ENCODE measurements at regions not wholly inside any gene's neighbourhood (a gene's known extent, or its start where the extent isn't known, plus 50 kb on each side); places are given as distances from the start of the nearest gene placed in this dataset.

GRCh38 chr13:90934741-90935140, 412.7 kb upstream of the MIR17HG start:
- 0 out of 3 replicates have a peak, but pooled peaks cover 4% of the 10 kb centered on the region for H3K9me3 Mint-ChIP-seq
- no peak overlapping the region for H3K4me3 Mint-ChIP-seq
- Histone ChIP-seq H3K36me3 (ENCODE audit: insufficient read depth) (no peaks in the 10 kb centered on the region), H3K9me2 (ENCODE audit: insufficient read depth) (no peaks in the 10 kb centered on the region), H3K79me2 (replicated peaks; ENCODE audit: insufficient read depth) (no peaks in the 10 kb centered on the region), H2AFZ (no peak overlapping the region), H3K4me2 (no peak overlapping the region), H3K4me1 (ENCODE audit: insufficient read depth) (no peaks in the 10 kb centered on the region), H3K4me3 (no peak overlapping the region), H4K20me1 (replicated peaks; ENCODE audit: insufficient read depth) (no peaks in the 10 kb centered on the region), H3F3A (replicated peaks; ENCODE audit: low read depth) (no peaks in the 10 kb centered on the region), H3K27ac (ENCODE audit: low read depth) (no peak overlapping the region), H3K27me3 (ENCODE audit: insufficient read depth) (no peaks in the 10 kb centered on the region)
- H3K27me3 Mint-ChIP-seq (ENCODE audit: insufficient read depth, low read depth, poor library complexity), result no peaks in the 10 kb centered on the region
- H3K27ac Mint-ChIP-seq, result no peak overlapping the region
- TF ChIP-seq ZNF462 (CRISPR knock-in tag; IDR thresholded peaks at IDR 0.05), result no peak
- no peak for TF ChIP-seq EZH2 (IDR thresholded peaks at IDR 0.05; ENCODE audit: low read depth, unreplicated experiment)
- TF ChIP-seq ZNF331 (CRISPR knock-in tag; IDR thresholded peaks at IDR 0.05; ENCODE audit: low read depth), result no peak
- no peak for TF ChIP-seq ZNF114 (CRISPR knock-in tag; IDR thresholded peaks at IDR 0.05)
- ATAC-seq (no peak), DNase-seq (ENCODE audit: low spot score) (no peak)
- H3K36me3 Mint-ChIP-seq (ENCODE audit: low read depth), result 0 out of 3 replicates have a peak, but pooled peaks cover 2% of the 10 kb centered on the region
- no peaks in the 10 kb centered on the region for H3K4me1 Mint-ChIP-seq

- Histone ChIP-seq H3F3A (replicated peaks; ENCODE audit: low read depth) (no peaks in the 10 kb centered on the region), H3K4me3 (no peak overlapping the region), H2AFZ (no peak overlapping the region), H3K4me1 (ENCODE audit: insufficient read depth) (no peaks in the 10 kb centered on the region), H3K79me2 (replicated peaks; ENCODE audit: insufficient read depth) (no peaks in the 10 kb centered on the region), H3K4me2 (no peak overlapping the region), H3K27ac (ENCODE audit: low read depth) (no peak overlapping the region), H3K9me2 (ENCODE audit: insufficient read depth) (no peaks in the 10 kb centered on the region), H3K36me3 (ENCODE audit: insufficient read depth) (no peaks in the 10 kb centered on the region), H4K20me1 (replicated peaks; ENCODE audit: insufficient read depth) (no peaks in the 10 kb centered on the region), H3K27me3 (ENCODE audit: insufficient read depth) (no peaks in the 10 kb centered on the region)
- Mint-ChIP-seq H3K4me1 (no peaks in the 10 kb centered on the region), H3K27me3 (ENCODE audit: insufficient read depth, low read depth, poor library complexity) (no peaks in the 10 kb centered on the region), H3K36me3 (ENCODE audit: low read depth) (no peaks in the 10 kb centered on the region), H3K9me3 (no peaks in the 10 kb centered on the region), H3K4me3 (no peak overlapping the region), H3K27ac (no peak overlapping the region)
- ATAC-seq (no peak), DNase-seq (ENCODE audit: low spot score) (no peak)
- no peak for TF ChIP-seq STAT1 (IDR thresholded peaks at IDR 0.05; ENCODE audit: unreplicated experiment)
- TF ChIP-seq CREB1 (CRISPR knock-in tag; IDR thresholded peaks at IDR 0.05; ENCODE audit: low read depth), result no peak
- TF ChIP-seq CTCF (conservative IDR thresholded peaks at IDR 0.05; ENCODE audit: low read depth in 2 of 2), result no peak
- TF ChIP-seq ZNF114 (CRISPR knock-in tag; IDR thresholded peaks at IDR 0.05), result no peak
- no peak for TF ChIP-seq JUNB (IDR thresholded peaks at IDR 0.05; ENCODE audit: unreplicated experiment)
These were observed 408.6 kb upstream of the MIR17HG start for GRCh38 chr13:90938848-90939247.

Measured in GM23338 (cell line).